Adrenal gland (tissue), 5 donors: ENCODE measurements at regions not wholly inside any gene's neighbourhood (a gene's known extent, or its start where the extent isn't known, plus 50 kb on each side); places are given as distances from the start of the nearest gene placed in this dataset.

Source experiments
- CTCF ChIP-seq, 6 experiments: fragments of 450-650 bp in 4 of 6; fragments of 200-600 bp in 2 of 6; sonication (generic) in 1 of 6; IDR thresholded peaks; 1 replicate in 5 of 6; 2 replicates in 1 of 6; pipeline versions ENCODE4 v1.5.1 to v1.8.0; 2016 to 2021; ENCODE audit warnings: antibody characterized with exemption in 6 of 6, mild to moderate bottlenecking in 2 of 6, moderate library complexity in 1 of 6
- POLR2A ChIP-seq, 2 donors: fragments of 450-650 bp; IDR thresholded peaks; one replicate each; pipeline ENCODE4 v1.6.1; 2017; ENCODE audit warnings: antibody characterized with exemption in 2 of 2, mild to moderate bottlenecking in 2 of 2, moderate library complexity in 1 of 2
- donor health status: DM: no; HTN: no; CAD: no.

GRCh38 chr15:20271647-20272046, 270.0 kb downstream of the GOLGA6L6 start:
- no peak for TF ChIP-seq CTCF (IDR thresholded peaks at IDR 0.05)
- TF ChIP-seq POLR2A (IDR thresholded peaks at IDR 0.05) = no peak
